Colonic mucosa (tissue), 4 donors: ENCODE measurements at regions not wholly inside any gene's neighbourhood (a gene's known extent, or its start where the extent isn't known, plus 50 kb on each side); places are given as distances from the start of the nearest gene placed in this dataset.

Source experiments
- DNase-seq: peaks from one replicate; pipeline ENCODE4 v3.0.0-alpha.2; 2020
- H3K27ac ChIP-seq: fragments of 200-600 bp; one replicate; pipeline ENCODE4 v1.8.0; 2021
- H3K27me3 ChIP-seq: fragments of 200-600 bp; one replicate; pipeline ENCODE4 v1.8.0; 2021
- H3K36me3 ChIP-seq: fragments of 200-600 bp; one replicate; pipeline ENCODE4 v1.8.0; 2021
- H3K4me1 ChIP-seq: fragments of 200-600 bp; one replicate; pipeline ENCODE4 v1.8.0; 2021; ENCODE audit warnings: mild to moderate bottlenecking
- H3K4me3 ChIP-seq: fragments of 200-600 bp; one replicate; pipeline ENCODE4 v1.8.0; 2021
- H3K9ac ChIP-seq, 2 donors: one replicate each; pipeline ENCODE4 v1.7.0; 2013; ENCODE audit warnings: control low read depth in 2 of 2, low read depth in 2 of 2, low read length in 2 of 2
- H3K9me3 ChIP-seq: fragments of 200-600 bp; one replicate; pipeline ENCODE4 v1.8.0; 2021
- CTCF ChIP-seq: fragments of 200-600 bp; IDR thresholded peaks from one replicate; pipeline ENCODE4 v1.8.0; 2022; ENCODE audit warnings: antibody characterized with exemption, mild to moderate bottlenecking
- intact Hi-C: fragments of 100-400 bp; cut with DNase I; formaldehyde crosslinking; loops from one replicate; pipeline ENCODE4 v1.14.1; 2022
- donor health status: healthy.
- donor health status: DM: no; HTN: no; CAD: no.
- donor health status: DM: no; HTN: no; CAD: no.

GRCh38 chr7:41261080-41261479 is 441.8 kb downstream of the INHBA start:
- Histone ChIP-seq H3K27me3 (no peaks in the 10 kb centered on the region), H3K4me1 (no peaks in the 10 kb centered on the region), H3K4me3 (no peak overlapping the region), H3K9ac (no peak overlapping the region), H3K36me3 (no peaks in the 10 kb centered on the region), H3K27ac (no peak overlapping the region), H3K9me3 (no peaks in the 10 kb centered on the region)
- DNase-seq: no peak
- TF ChIP-seq CTCF: no peak
- intact Hi-C loops: no loop called here

- no peak for TF ChIP-seq CTCF
- intact Hi-C loops: no loop called here
- no peak for DNase-seq
Measured at GRCh38 chr7:41257660-41258059, 445.2 kb downstream of the INHBA start.

DNA sequence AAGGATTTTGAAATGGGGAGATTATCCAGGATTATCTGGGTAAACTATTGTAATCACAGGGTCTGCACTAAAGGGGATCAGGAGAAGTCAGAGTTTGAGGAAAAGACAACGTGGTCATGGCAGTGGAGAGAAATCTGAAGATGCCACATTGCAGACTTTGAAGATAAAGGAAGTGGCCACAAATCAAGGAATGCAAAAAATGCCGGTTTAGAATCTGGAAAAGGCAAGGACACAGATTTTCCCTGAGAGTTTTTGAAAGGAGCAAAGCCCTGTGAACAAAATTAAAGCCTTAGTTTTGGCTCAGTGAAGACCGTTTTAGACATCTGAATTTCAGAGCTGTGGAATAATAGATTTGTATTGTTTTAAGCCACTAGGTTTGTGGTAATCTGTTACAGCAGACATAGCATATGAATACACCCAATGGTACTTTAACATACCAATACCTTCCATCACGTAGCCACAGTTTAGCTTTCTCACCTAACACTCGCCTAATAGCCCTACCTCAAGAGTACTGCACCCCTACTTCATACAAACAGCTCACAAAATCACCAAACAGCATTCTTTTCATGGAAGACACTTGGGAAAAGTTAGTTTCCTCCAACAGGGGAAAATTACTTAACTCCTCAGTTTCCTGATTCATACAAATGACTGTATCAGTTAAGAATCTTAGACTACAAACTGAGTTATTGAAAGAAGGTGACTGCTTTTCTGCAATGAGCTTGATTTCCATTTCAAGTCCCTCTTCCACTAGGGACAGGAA is 446.5 kb downstream of the INHBA start:
- Histone ChIP-seq H3K9me3 (no peaks in the 10 kb centered on the region), H3K4me3 (no peak overlapping the region), H3K36me3 (no peaks in the 10 kb centered on the region), H3K27ac (no peak overlapping the region), H3K9ac (no peak overlapping the region), H3K4me1 (no peaks in the 10 kb centered on the region), H3K27me3 (no peaks in the 10 kb centered on the region)
- no peak for DNase-seq
- TF ChIP-seq CTCF: no peak
- intact Hi-C loops: no loop called here

More at GRCh38 chr7:41257660-41258059, 445.2 kb downstream of the INHBA start:
- Histone ChIP-seq H3K9ac (no peak overlapping the region), H3K27ac (no peak overlapping the region), H3K27me3 (no peaks in the 10 kb centered on the region), H3K4me3 (no peak overlapping the region), H3K36me3 (no peaks in the 10 kb centered on the region), H3K4me1 (no peaks in the 10 kb centered on the region), H3K9me3 (no peaks in the 10 kb centered on the region)

DNA sequence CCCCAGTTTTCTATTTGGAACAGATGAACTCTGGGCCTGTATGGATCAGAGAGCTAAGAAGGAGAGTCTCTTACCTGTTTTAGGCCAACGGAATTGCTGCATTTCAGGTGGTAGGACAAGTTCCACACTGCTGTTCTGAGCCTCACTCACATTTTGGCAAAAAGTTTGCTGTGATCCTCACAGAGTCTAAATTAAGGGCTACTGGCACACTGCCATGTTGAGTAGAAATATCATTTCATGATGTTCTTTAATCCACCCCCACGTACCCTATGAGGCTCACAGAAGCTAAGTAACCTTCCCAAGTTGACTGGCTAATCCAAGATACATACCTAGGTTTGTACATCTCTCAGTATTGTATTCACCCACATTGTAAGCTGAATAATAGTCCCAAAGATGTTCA is 447.2 kb downstream of the INHBA start:
- H3K27me3 ChIP-seq: no peaks in the 10 kb centered on the region
- H3K4me1 ChIP-seq: no peaks in the 10 kb centered on the region
- DNase-seq: no peak
- H3K36me3 ChIP-seq: no peaks in the 10 kb centered on the region
- H3K27ac ChIP-seq: no peak overlapping the region
- no peaks in the 10 kb centered on the region for H3K9me3 ChIP-seq
- TF ChIP-seq CTCF: no peak
- intact Hi-C loops: no loop called here
- no peak overlapping the region for H3K9ac ChIP-seq
- H3K4me3 ChIP-seq: no peak overlapping the region

- no peaks in the 10 kb centered on the region for H3K27me3 ChIP-seq
- no peaks in the 10 kb centered on the region for H3K36me3 ChIP-seq
- no peak for DNase-seq
- H3K9ac ChIP-seq: no peak overlapping the region
- TF ChIP-seq CTCF: no peak
- no peak overlapping the region for H3K27ac ChIP-seq
- no peaks in the 10 kb centered on the region for H3K4me1 ChIP-seq
- intact Hi-C loops: no loop called here
- no peak overlapping the region for H3K4me3 ChIP-seq
- no peaks in the 10 kb centered on the region for H3K9me3 ChIP-seq
Measured at GRCh38 chr7:41255113-41255512, 447.8 kb downstream of the INHBA start.
